Activated CD4-positive, alpha-beta T cell treated with anti-CD3 and anti-CD28 coated beads, Interleukin-2, amount 50 U/mL, for 4 hours (primary cell): ENCODE measurements at regions not wholly inside any gene's neighbourhood (a gene's known extent, or its start where the extent isn't known, plus 50 kb on each side); places are given as distances from the start of the nearest gene placed in this dataset.
"Not testable (repeated sequence)": the region's sequence is repeated elsewhere in the genome, so short reads cannot be mapped to it uniquely, and the experiment has no call there.

ENCODE experiments used
- DNase-seq, 2 experiments: peaks; one replicate each; pipeline ENCODE4 v3.0.0-alpha.2; 2020

GRCh38 chr4:81700189-81700588, 228.5 kb upstream of the RASGEF1B start:
- DNase-seq, result no peak

GRCh38 chr4:81698538-81699296, 227.0 kb upstream of the RASGEF1B start:
- DNase-seq, result no peak

DNA sequence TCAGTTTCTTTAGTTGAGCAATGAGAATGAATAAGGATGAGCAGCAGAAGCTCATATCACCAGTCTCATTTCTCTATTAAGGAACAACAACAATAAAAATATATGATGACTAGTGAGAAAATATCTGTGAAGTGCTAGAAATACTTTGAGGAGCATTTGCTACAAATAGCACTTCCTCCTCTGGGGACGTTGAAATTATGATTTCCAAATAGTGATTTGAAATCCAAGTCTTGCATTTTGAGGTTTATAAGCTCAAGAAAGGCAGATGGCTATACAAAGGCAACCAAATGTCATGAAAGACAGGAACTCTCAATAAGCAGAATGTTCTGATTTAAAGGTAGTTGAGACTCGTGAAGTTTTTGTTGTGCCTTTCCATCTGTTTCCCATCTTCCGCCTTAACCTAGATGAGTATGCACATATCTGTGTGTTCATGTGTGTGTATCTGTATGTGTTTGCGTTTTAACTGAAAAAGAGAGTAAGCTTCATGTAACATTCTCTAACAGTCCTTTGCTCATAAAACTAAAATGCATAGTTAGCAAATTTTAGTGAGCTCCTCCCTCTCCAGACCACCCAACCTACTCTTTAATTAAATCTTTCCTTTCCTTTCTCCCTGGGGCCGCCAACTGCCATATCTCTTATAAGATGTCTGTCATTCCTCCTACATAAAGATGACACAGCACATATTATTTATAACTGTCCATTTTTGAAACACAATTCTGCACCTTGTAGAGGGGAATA, 222.6 kb upstream of the RASGEF1B start:
- DNase-seq, result no peak

DNA sequence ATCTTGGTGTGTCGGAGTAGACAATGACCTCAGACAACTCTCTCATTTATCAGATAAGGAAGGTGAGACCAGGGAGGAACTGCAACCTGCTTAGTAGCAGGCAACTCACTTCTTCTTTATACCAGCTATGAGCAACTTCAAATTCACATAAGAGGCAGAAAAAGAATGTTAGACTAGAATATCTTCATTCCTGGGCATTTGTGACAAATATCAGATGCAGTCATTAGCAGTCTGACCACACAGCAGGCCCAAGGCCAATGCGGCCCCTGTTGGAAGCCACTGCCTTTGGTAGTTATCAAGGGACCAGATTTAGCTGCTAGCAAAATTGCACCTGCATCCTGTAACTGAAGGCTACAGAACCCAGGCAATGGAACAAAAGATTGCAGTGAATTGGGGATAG, 219.2 kb upstream of the RASGEF1B start:
- DNase-seq, result no peak

DNA sequence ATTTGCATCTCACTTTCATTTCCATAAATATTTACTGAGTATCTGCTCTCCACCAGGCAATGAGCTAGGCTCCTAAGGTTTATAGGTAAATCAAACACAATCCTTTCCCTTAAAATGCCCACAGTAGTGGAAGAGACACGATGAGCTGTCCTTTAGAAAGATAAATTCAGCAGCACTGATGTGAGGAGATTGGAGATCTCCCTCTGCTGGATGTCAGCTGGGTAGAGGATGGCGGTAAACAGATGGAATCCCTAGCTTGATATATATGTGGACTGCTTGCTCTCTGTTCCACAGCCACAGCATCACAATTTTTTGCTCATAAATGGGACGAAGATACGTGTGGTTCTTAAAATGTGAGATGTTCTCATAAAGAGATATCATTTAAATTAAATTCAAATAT, 216.4 kb upstream of the RASGEF1B start:
- no peak for DNase-seq

DNA sequence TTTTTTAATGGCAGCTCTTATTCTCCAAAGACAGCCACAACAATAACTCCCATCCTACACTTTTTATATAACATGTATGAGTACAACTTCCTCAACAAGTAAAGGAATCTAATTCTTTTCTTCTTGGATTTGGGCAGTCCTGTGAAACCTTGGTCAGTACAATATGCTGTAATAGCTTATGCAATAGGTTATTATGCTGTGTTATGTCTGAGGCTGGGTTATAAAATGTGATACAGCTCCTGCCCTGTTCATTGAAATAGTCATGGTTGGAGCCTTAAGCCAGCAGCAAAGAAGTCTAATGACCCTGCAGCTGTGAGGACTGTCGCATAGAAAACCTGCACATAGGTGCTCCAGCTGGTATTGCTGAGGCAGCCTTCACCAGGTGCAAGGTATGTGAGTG, 215.8 kb upstream of the RASGEF1B start:
- DNase-seq, result no peak

GRCh38 chr4:81685104-81685503, 213.4 kb upstream of the RASGEF1B start:
- DNase-seq, result no peak

- DNase-seq, result no peak
Measured at GRCh38 chr4:81684352-81684751, 212.6 kb upstream of the RASGEF1B start.

DNA sequence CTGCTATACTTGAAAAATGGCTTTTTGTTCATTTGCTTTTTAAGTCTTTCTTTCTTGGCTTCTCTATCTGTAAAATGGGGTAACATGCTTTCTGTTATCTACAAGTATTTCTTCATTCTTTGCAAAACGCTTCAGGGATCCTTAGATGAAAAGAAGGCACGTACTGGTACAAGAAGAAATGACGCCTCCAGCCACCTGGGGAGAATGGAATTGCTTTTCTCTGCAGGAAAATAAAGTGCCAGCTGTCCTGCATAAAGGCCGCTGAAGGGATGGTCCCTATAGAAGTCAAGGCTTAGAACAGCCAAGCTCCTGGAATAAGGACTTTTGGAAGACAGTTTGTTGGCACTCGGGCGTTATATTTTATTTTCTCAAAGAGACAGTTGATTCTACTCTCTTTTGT, 210.8 kb upstream of the RASGEF1B start:
- no peak for DNase-seq

DNA sequence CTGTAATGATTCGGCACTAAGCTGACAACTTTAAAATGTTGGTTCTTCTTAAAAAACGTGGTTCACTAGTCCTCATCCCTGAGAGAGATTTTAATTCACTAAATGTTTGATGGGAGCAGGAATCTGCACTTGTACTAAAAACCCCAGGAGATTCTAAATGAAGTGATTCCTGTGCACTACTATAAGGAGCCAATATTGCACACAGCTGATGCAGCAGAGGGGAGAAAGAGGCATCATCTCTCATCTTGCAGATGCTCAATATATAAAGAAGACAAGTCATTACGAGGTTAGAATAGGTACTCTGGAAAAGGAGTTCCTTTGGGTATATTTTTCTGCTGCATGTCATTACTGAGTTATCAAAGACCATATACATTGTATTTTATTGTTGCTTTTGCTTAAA, 207.6 kb upstream of the RASGEF1B start:
- no peak for DNase-seq

DNA sequence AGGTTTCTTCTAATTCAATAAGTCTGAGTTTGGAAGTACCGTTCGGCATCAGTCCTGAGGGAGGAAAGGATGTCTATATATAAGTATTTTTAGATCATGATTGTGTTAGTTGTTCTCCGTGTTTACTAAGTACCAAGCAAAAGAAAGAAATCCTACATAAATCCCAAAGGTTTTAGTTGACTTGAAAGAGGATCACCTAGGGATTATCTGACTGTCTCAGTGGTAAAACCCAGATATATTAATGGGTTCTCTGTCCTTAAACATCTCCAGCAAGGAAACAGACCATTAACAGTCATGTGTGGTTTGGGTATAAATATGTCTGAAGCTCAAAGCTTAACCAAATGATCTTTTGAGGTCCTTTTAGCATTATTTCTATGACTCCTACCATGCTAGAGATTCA, 207.1 kb upstream of the RASGEF1B start:
- DNase-seq, result no peak

DNA sequence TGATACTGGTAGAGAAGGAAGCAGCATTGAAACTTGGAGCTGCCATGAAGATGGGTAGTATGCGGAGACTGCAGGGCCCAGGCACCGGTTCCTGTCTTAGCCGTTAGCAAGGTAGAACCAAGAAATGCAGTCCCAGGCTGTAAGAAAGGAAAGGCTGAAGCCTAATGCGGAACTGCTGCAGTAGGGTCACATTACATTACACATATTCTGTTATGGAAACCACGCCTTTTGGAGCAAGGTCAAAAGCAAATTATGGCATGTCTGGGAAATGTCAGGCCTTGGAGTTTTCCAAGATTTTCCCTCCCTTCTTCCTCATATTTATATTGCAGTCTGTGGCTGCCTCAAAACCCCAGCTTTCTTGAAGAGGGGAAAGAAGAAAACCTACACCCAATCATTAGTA, 204.8 kb upstream of the RASGEF1B start:
- DNase-seq, result no peak

GRCh38 chr4:81675791-81676393, 204.2 kb upstream of the RASGEF1B start:
- no peak for DNase-seq

GRCh38 chr4:81673961-81674360, 202.3 kb upstream of the RASGEF1B start:
- no peak for DNase-seq

DNA sequence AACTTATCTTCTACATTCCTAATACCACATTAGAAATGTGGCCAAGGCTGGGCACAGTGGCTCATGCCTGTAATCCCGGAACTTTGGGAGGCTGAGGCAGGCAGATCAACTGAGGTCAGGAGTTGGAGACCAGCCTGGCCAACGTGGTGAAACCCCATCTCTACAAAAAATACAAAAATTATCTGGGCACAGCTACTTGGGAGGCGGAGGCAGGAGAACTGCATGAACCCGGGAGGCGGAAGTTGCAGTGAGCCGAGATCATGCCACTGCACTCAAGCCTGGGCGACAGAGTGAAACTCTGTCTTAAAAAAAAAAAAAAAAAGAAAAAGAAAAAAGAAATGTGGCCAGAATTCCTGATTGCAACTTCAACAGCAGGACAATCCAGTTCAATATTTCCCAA, 196.6 kb upstream of the RASGEF1B start:
- not testable (repeated sequence) for DNase-seq

- no peak for DNase-seq
Measured at GRCh38 chr4:81667539-81667938, 195.8 kb upstream of the RASGEF1B start.

DNA sequence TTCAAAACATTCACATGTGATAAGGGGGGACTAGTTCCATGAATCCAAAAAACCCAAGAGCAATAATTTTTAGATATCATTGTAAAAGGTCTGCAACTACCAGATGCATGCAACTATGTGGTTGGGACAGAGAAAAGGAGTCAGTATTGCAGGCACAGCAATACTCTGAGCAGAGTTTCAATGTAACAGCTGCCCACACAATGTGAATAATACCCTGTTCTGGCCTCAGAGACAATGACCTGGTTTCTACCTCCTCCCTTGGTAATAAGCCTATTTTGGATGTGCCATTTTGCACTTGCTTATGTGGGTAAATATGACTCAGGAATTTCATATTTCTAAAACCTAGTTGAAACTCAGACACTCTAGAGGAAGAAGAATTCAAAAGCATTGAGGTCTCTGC, 194.8 kb upstream of the RASGEF1B start:
- no peak for DNase-seq

DNA sequence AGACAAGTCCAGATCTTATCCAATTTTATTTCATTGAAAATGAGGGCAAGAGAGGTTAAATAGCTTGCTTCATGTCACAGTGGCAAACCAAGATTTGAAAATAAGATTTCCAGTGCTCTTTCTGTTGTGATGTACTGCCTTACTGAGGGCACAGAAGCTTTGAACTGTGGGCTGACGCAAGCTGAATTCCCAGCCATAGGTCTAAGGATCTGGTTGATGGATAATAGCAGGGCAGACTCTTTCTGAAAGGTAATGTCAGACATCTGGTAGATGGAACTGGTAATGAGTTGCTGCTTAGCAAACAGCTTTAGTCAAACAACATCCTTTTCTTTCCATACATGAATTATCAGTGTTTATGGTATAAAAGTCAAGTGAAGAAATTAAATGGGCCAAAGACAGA, 193.9 kb upstream of the RASGEF1B start:
- DNase-seq, result no peak

GRCh38 chr4:81665045-81665444, 193.3 kb upstream of the RASGEF1B start:
- DNase-seq, result no peak

DNA sequence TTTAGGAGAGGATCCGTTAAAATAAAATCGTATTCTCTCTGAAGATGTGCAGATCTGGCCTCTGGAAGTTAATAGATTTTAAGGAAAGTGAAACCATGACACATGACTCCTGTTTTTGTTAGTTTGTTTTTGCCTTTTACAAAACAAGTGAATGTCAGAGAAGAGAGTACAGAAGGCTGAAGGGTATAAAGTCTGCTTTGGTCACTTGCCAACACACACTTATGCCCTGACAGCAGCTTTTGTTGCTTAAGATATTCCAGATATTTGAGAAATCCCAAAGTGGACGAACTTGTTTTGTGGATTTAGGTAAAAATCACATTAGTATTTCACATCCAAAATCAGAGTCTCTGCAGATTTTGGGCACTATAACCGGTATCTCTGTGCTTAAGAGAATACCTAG, 192.4 kb upstream of the RASGEF1B start:
- no peak for DNase-seq

GRCh38 chr4:81663368-81663767, 191.7 kb upstream of the RASGEF1B start:
- no peak for DNase-seq

GRCh38 chr4:81659051-81659450, 187.3 kb upstream of the RASGEF1B start:
- DNase-seq, result no peak

GRCh38 chr4:81652069-81652478, 180.4 kb upstream of the RASGEF1B start:
- DNase-seq, result no peak

DNA sequence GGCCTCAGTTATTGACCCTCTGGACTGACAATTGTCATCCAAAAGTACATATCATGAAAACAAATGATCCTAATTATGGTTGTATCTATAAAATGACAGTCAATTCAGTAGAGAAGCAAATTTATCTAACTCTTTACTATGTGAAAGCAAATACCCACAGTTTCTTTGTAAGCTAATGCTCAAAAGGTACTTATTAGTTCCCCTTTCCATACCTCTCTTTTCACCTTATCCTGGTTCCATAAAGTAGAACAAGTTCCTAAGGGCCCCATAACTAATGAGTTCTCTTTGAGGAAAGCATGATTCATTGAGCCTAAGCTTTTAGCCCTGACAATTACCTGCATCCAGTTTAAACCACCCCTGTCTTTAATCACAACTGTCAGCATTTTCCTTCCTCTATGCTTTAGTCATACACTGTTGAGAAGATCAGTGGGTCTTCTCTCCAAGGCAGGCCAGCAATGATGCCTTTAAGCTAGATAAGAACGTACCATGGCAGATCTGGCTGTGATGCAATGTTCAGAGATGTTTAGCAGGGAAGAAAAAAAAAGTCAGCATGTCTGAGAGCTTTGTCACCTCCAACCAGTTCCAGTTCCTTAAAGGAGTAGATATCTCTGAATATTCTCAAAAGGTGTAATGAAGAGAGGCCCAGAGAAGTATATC, 179.7 kb upstream of the RASGEF1B start:
- DNase-seq, result no peak
